ENCODE measurements at regions not wholly inside any gene's neighbourhood (a gene's known extent, or its start where the extent isn't known, plus 50 kb on each side); places are given as distances from the start of the nearest gene placed in this dataset.
"Not testable (repeated sequence)": the region's sequence is repeated elsewhere in the genome, so short reads cannot be mapped to it uniquely, and the experiment has no call there.

DNA sequence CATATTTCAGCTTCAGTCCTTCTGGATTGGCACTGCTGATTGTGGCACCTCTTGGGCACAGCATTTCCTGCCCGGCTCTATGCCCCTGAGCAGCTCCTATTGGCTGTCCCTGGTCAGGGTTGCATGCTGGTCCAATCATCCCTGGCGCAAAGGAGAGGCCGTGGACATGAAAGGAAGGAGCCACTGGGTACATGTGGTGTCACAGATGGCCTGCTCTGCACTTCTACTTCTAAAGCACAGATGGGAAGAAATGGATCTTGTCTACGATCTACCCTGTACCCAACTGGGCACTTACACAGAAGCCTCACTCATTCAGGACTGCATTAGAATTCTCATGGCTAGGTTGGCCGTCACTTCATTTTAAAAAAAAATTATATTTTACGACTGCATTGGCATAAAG lies 232.5 kb downstream of the SHQ1 start:
- Mint-ChIP-seq H3K36me3 (ENCODE audit: insufficient read depth, unreplicated experiment) (no peaks in the 10 kb centered on the region), H3K27me3 (ENCODE audit: insufficient read depth, unreplicated experiment) (no peaks in the 10 kb centered on the region), H3K4me3 (ENCODE audit: unreplicated experiment) (no peak overlapping the region), H3K27ac (ENCODE audit: low read depth, unreplicated experiment) (no peak overlapping the region), H3K4me1 (ENCODE audit: insufficient read depth, unreplicated experiment) (no peaks in the 10 kb centered on the region), H3K9me3 (ENCODE audit: unreplicated experiment) (no peaks in the 10 kb centered on the region)
- TF ChIP-seq, protein P1, sequence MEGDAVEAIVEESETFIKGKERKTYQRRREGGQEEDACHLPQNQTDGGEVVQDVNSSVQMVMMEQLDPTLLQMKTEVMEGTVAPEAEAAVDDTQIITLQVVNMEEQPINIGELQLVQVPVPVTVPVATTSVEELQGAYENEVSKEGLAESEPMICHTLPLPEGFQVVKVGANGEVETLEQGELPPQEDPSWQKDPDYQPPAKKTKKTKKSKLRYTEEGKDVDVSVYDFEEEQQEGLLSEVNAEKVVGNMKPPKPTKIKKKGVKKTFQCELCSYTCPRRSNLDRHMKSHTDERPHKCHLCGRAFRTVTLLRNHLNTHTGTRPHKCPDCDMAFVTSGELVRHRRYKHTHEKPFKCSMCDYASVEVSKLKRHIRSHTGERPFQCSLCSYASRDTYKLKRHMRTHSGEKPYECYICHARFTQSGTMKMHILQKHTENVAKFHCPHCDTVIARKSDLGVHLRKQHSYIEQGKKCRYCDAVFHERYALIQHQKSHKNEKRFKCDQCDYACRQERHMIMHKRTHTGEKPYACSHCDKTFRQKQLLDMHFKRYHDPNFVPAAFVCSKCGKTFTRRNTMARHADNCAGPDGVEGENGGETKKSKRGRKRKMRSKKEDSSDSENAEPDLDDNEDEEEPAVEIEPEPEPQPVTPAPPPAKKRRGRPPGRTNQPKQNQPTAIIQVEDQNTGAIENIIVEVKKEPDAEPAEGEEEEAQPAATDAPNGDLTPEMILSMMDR (IDR thresholded peaks at IDR 0.05; ENCODE audit: unreplicated experiment) = no peak
- ChIA-PET POLR2A (interaction anchor here (0.9 kb wide), 1 partner anchor 18 kb away, joined by 3 read pairs; no protein-coding TSS in a partner anchor), CTCF (no interaction called here)
- intact Hi-C loops (cut with micrococcal nuclease) = no loop called here
- no peak for DNase-seq (ENCODE audit: unreplicated experiment)
- no TSS peak for BruUV-seq (replicated peaks)

DNA sequence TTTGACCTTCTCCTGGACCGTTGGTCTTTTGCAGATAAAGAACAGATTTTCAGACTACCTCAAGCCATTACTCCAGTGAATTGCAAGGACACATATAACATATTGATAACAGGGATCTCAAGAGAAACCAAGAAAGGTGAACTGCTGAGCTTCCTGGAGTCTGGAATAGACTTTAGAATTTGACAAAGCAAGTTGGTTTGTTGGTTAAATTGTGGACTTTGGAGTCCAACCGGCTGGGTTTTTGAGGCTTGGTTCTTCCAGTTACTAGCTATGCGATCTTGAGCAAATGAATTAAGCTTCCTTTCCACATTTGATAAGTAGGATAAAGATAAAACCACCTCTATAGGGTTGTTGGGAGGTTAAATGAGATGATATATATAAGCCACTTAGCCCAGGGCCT lies 233.1 kb downstream of the SHQ1 start:
- no TSS peak for BruUV-seq (replicated peaks)
- H3K9me3 Mint-ChIP-seq (ENCODE audit: unreplicated experiment) = no peaks in the 10 kb centered on the region
- ChIA-PET POLR2A (interaction anchor here (0.9 kb wide), 1 partner anchor 19 kb away, joined by 3 read pairs; no protein-coding TSS in a partner anchor), CTCF (interaction anchor here (0.6 kb wide), 2 partner anchors 349 to 680 kb away, joined by 3 to 6 read pairs; no protein-coding TSS in a partner anchor)
- no peaks in the 10 kb centered on the region for H3K4me1 Mint-ChIP-seq (ENCODE audit: insufficient read depth, unreplicated experiment)
- H3K4me3 Mint-ChIP-seq (ENCODE audit: unreplicated experiment) = no peak overlapping the region
- no peak for DNase-seq (ENCODE audit: unreplicated experiment)
- TF ChIP-seq, protein P1 (IDR thresholded peaks at IDR 0.05; ENCODE audit: unreplicated experiment) = no peak
- no peaks in the 10 kb centered on the region for H3K36me3 Mint-ChIP-seq (ENCODE audit: insufficient read depth, unreplicated experiment)
- no peaks in the 10 kb centered on the region for H3K27me3 Mint-ChIP-seq (ENCODE audit: insufficient read depth, unreplicated experiment)
- no peak overlapping the region for H3K27ac Mint-ChIP-seq (ENCODE audit: low read depth, unreplicated experiment)
- intact Hi-C loops (cut with micrococcal nuclease) = no loop called here

DNA sequence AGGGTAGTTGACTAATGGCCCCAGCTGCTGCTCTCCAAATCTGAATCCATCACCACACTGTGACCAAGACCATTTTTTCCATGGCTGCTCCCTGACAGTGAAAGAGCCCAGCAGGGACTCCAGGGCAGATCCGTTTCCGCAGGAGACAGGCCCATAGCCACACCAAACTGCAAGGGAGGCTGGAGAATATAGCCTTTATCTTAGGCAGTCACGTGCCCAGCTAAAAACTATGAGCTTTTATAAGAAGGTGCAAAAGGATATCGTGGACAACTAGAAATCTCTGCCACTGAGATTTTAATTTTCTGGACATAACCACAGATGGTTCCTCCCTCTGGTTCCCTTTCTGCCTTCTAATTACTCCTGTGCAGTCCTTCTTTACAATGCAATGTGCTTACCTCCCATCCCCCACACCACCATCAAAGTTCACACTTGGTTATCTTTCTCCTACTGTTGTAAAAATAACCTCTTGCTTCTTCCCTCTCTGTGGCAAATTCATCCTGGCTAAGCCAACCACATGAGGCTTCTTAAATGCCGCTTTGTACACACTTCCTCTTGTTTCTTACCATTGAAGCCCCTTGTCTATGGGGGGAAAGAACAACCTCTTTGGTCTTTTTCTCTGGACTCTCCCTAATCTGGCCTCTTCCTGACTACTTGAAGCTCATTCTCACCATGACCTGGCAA lies 233.7 kb downstream of the SHQ1 start:
- H3K27ac Mint-ChIP-seq (ENCODE audit: low read depth, unreplicated experiment) = no peak overlapping the region
- no peaks in the 10 kb centered on the region for H3K9me3 Mint-ChIP-seq (ENCODE audit: unreplicated experiment)
- TF ChIP-seq, protein P1 (IDR thresholded peaks at IDR 0.05; ENCODE audit: unreplicated experiment) = no peak
- ChIA-PET CTCF (interaction anchor here (0.6 kb wide), 3 partner anchors 110 to 680 kb away, joined by 3 to 6 read pairs (median 3); no protein-coding TSS in a partner anchor), POLR2A (interaction anchor here (0.9 kb wide), 1 partner anchor 19 kb away, joined by 3 read pairs; no protein-coding TSS in a partner anchor)
- no peaks in the 10 kb centered on the region for H3K4me1 Mint-ChIP-seq (ENCODE audit: insufficient read depth, unreplicated experiment)
- no TSS peak for BruUV-seq (replicated peaks)
- no peaks in the 10 kb centered on the region for H3K36me3 Mint-ChIP-seq (ENCODE audit: insufficient read depth, unreplicated experiment)
- intact Hi-C loops (cut with micrococcal nuclease) = no loop called here
- H3K4me3 Mint-ChIP-seq (ENCODE audit: unreplicated experiment) = no peak overlapping the region
- no peaks in the 10 kb centered on the region for H3K27me3 Mint-ChIP-seq (ENCODE audit: insufficient read depth, unreplicated experiment)
- DNase-seq (ENCODE audit: unreplicated experiment) = no peak

DNA sequence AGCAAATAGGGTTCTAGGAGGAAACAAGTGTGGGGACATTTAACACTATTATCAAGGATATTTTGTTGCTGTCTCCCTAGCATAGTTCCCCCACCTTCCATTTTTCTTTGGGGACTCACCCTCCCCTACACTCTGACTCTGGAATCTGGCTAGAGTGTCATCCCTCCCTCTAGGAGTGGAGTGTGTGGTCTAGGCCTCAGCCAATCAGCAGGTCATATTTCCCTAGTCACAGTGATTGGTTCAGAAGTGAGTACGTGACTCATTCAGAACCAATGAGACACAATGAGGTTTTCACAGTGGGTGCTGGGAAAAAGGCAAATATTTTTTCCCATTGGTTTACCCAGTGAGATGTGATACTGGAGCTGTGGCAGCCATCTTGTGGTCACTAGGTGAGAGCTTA lies 234.4 kb downstream of the SHQ1 start:
- Mint-ChIP-seq H3K27me3 (ENCODE audit: insufficient read depth, unreplicated experiment) (no peaks in the 10 kb centered on the region), H3K4me3 (ENCODE audit: unreplicated experiment) (no peak overlapping the region), H3K36me3 (ENCODE audit: insufficient read depth, unreplicated experiment) (no peaks in the 10 kb centered on the region), H3K4me1 (ENCODE audit: insufficient read depth, unreplicated experiment) (no peaks in the 10 kb centered on the region), H3K9me3 (ENCODE audit: unreplicated experiment) (no peaks in the 10 kb centered on the region), H3K27ac (ENCODE audit: low read depth, unreplicated experiment) (no peak overlapping the region)
- TF ChIP-seq, protein P1 (IDR thresholded peaks at IDR 0.05; ENCODE audit: unreplicated experiment) = no peak
- DNase-seq (ENCODE audit: unreplicated experiment) = no peak
- POLR2A ChIA-PET = no interaction called here
- BruUV-seq (replicated peaks) = no TSS peak
- CTCF ChIA-PET = interaction anchor here (0.6 kb wide), 1 partner anchor 109 kb away, joined by 3 read pairs; no protein-coding TSS in a partner anchor
- intact Hi-C loops (cut with micrococcal nuclease) = no loop called here

DNA sequence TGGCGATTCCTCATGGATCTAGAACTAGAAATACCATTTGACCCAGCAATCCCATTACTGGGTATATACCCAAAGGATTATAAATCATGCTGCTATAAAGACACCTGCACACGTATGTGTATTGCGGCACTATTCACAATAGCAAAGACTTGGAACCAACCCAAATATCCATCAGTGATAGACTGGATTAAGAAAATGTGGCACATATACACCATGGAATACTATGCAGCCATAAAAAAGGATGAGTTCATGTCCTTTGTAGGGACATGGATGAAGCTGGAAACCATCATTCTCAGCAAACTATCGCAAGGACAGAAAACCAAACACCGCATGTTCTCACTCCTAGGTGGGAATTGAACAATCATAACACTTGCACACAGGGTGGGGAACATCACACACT lies 239.1 kb downstream of the SHQ1 start:
- CTCF ChIA-PET; H3K4me3 Mint-ChIP-seq (ENCODE audit: unreplicated experiment); H3K27ac Mint-ChIP-seq (ENCODE audit: low read depth, unreplicated experiment); DNase-seq (ENCODE audit: unreplicated experiment); H3K9me3 Mint-ChIP-seq (ENCODE audit: unreplicated experiment); POLR2A ChIA-PET; BruUV-seq (replicated peaks); H3K4me1 Mint-ChIP-seq (ENCODE audit: insufficient read depth, unreplicated experiment); H3K36me3 Mint-ChIP-seq (ENCODE audit: insufficient read depth, unreplicated experiment); intact Hi-C loops (cut with micrococcal nuclease): not testable (repeated sequence)
- H3K27me3 Mint-ChIP-seq (ENCODE audit: insufficient read depth, unreplicated experiment) = peaks cover 11% of the 10 kb centered on the region

All from MCF 10A (cell line).